GM23248 (cell line): ENCODE measurements at regions not wholly inside any gene's neighbourhood (a gene's known extent, or its start where the extent isn't known, plus 50 kb on each side); places are given as distances from the start of the nearest gene placed in this dataset.

Experiments
- DNase-seq: peaks from one replicate; pipeline ENCODE4 v3.0.0-alpha.2; 2015
- H2AFZ ChIP-seq: fragments of 200-600 bp; sonication (generic); 2 replicates; pipeline ENCODE4 v1.6.1; 2016; ENCODE audit warnings: antibody characterized with exemption
- H3F3A ChIP-seq: fragments of 200-600 bp; sonication (generic); 2 replicates; pipeline ENCODE4 v1.6.1; 2016; ENCODE audit warnings: mild to moderate bottlenecking, antibody characterized with exemption, mixed run types; ENCODE audit not compliant: insufficient read depth
- H3K27ac ChIP-seq: fragments of 200-600 bp; sonication (generic); 2 replicates; pipeline ENCODE4 v1.5.1; 2016; ENCODE audit warnings: mild to moderate bottlenecking
- H3K27me3 ChIP-seq: fragments of 200-600 bp; sonication (generic); replicated peaks from 2 replicates; pipeline ENCODE4 v1.6.1; 2016; ENCODE audit warnings: mild to moderate bottlenecking; ENCODE audit not compliant: insufficient read depth
- H3K36me3 ChIP-seq: fragments of 200-600 bp; sonication (generic); 2 replicates; pipeline ENCODE4 v1.6.1; 2016; ENCODE audit warnings: low read depth, mild to moderate bottlenecking
- H3K4me1 ChIP-seq: fragments of 200-600 bp; sonication (generic); 2 replicates; pipeline ENCODE4 v1.6.1; 2016; ENCODE audit warnings: mild to moderate bottlenecking; ENCODE audit not compliant: insufficient read depth
- H3K4me2 ChIP-seq: fragments of 200-600 bp; sonication (generic); one replicate; pipeline ENCODE4 v1.6.1; 2016; ENCODE audit warnings: mild to moderate bottlenecking; ENCODE audit not compliant: unreplicated experiment
- H3K4me3 ChIP-seq: fragments of 200-600 bp; sonication (generic); 2 replicates; pipeline ENCODE4 v1.5.1; 2016; ENCODE audit warnings: mild to moderate bottlenecking
- H3K79me2 ChIP-seq: fragments of 200-600 bp; sonication (generic); 2 replicates; pipeline ENCODE4 v1.6.1; 2016; ENCODE audit warnings: mild to moderate bottlenecking; ENCODE audit not compliant: insufficient read depth
- H3K9ac ChIP-seq: fragments of 200-600 bp; sonication (generic); 2 replicates; pipeline ENCODE4 v1.6.1; 2016; ENCODE audit warnings: mild to moderate bottlenecking
- H3K9me2 ChIP-seq: fragments of 200-600 bp; sonication (generic); 2 replicates; pipeline ENCODE4 v1.6.1; 2016; ENCODE audit warnings: mixed run types, mild to moderate bottlenecking, moderate library complexity; ENCODE audit not compliant: insufficient read depth
- H3K9me3 ChIP-seq: fragments of 200-600 bp; sonication (generic); one replicate; pipeline ENCODE4 v1.6.1; 2017; ENCODE audit warnings: low read depth
- H4K20me1 ChIP-seq: fragments of 200-600 bp; sonication (generic); 2 replicates; pipeline ENCODE4 v1.6.0; 2016; ENCODE audit not compliant: insufficient read depth
- EZH2 ChIP-seq: fragments of 200-600 bp; sonication (generic); IDR thresholded peaks from 2 replicates; pipeline ENCODE4 v1.6.1; 2018; ENCODE audit warnings: antibody characterized with exemption, mild to moderate bottlenecking; ENCODE audit not compliant: insufficient read depth, poor library complexity, severe bottlenecking
- EZH2phosphoT487 ChIP-seq: fragments of 200-600 bp; sonication (generic); IDR thresholded peaks from 2 replicates; pipeline ENCODE4 v1.6.1; 2018; ENCODE audit warnings: antibody characterized with exemption, moderate library complexity, mild to moderate bottlenecking, low read depth; ENCODE audit not compliant: insufficient read depth
- WGBS, 2 experiments: methylation state at CpG; one replicate each; pipeline ENCODE4 v1.1.6; 2015 to 2017; ENCODE audit warnings: low lambda C conversion rate in 2 of 2, low coverage in 1 of 2; ENCODE audit errors: missing lambda C conversion rate in 2 of 2; 5-methylcytosine and 5-hydroxymethylcytosine counted together
- in situ Hi-C: fragments of 300-500 bp; cut with MboI; formaldehyde crosslinking; loops from 2 replicates; pipeline ENCODE4 v1.15.0; 2020

DNA sequence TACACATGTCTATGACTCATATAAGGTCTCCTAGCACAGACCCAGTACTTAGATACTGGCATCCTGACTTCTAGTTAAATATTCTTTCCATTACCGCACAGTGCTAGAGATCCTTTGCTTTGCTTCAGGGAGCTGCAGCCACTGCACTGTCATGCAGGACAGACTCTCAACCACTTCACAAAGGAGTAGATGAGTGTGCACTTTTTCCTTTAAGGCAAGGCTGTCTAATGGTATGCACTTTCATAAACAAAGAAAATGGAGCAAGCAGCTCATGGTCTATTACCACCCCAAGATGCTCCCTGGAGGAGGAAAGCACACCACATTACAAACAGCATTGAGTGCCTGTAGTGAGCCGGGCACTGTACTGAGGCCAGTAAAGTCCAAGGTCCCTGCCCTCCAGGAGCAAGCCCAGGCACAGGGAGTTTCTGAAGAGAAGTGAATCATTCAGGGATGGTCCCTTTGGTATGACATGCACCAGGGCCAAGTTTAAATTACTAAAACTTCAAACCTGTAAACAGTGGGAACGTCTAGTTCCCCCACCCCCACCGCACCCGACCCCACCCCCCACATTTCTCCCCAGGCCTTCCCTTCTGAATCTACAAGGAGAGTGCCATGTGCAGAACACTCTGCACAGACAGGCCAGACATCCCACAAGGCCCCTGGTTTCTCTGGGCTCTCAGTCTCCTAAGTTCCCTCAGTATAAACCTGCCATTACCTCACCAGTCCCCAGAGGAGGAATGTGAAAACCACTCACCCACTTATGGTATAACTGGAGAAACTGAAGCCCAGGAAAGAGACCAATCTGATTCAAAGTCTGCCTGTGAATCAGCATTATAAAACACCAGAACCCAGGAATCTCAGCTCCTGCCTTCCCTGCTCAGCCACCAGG, 107.8 kb upstream of the BCL6 start:
- H3F3A ChIP-seq: no peaks in the 10 kb centered on the region
- 64 to 74% methylated on average over 4 to 5 of the region's 5 CpGs for WGBS, 2 experiments
- H3K27ac ChIP-seq: no peak overlapping the region
- H4K20me1 ChIP-seq: no peaks in the 10 kb centered on the region
- H2AFZ ChIP-seq: no peak overlapping the region
- H3K27me3 ChIP-seq: no peaks in the 10 kb centered on the region
- H3K9me3 ChIP-seq: no peaks in the 10 kb centered on the region
- no peaks in the 10 kb centered on the region for H3K36me3 ChIP-seq
- H3K79me2 ChIP-seq: no peaks in the 10 kb centered on the region
- peak; percentile 21 for DNase-seq
- no peak overlapping the region for H3K4me2 ChIP-seq
- H3K9ac ChIP-seq: no peak overlapping the region
- in situ Hi-C loops: no loop called here
- no peak overlapping the region for H3K4me3 ChIP-seq
- H3K4me1 ChIP-seq: no peaks in the 10 kb centered on the region
- TF ChIP-seq EZH2 (no peak), EZH2phosphoT487 (no peak)
- H3K9me2 ChIP-seq: no peaks in the 10 kb centered on the region

DNA sequence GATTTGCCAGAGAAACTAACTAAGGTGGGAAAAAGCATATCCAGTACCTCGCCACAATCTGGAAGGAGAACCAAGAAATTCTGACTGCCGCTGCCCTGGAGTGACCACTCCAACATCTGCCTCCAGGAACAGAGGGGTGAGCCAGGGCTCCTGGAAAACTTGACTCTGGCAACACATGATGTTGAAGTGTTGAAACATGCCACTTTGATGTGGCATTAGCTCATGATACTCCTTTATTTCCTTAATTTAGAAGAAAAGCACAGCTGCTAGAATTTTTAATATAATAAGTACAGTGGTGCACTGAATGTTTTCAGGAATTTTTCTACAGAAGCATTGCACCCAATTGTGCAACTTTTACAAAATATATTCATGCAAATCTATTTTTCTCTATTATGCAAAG, 109.9 kb upstream of the BCL6 start:
- no peak overlapping the region for H3K4me3 ChIP-seq
- TF ChIP-seq EZH2: no peak
- TF ChIP-seq EZH2phosphoT487: no peak
- H3K36me3 ChIP-seq: no peaks in the 10 kb centered on the region
- H2AFZ ChIP-seq: no peak overlapping the region
- in situ Hi-C loops: no loop called here
- no peaks in the 10 kb centered on the region for H4K20me1 ChIP-seq
- H3K79me2 ChIP-seq: no peaks in the 10 kb centered on the region
- no peak overlapping the region for H3K27ac ChIP-seq
- no peaks in the 10 kb centered on the region for H3K4me1 ChIP-seq
- no peak for DNase-seq
- H3K4me2 ChIP-seq: no peak overlapping the region
- H3K9me2 ChIP-seq: no peaks in the 10 kb centered on the region
- no peaks in the 10 kb centered on the region for H3K27me3 ChIP-seq
- no peak overlapping the region for H3K9ac ChIP-seq
- H3F3A ChIP-seq: no peaks in the 10 kb centered on the region
- H3K9me3 ChIP-seq: no peaks in the 10 kb centered on the region
- 63 to 76% methylated on average over 2 of the region's 2 CpGs for WGBS, 2 experiments

DNA sequence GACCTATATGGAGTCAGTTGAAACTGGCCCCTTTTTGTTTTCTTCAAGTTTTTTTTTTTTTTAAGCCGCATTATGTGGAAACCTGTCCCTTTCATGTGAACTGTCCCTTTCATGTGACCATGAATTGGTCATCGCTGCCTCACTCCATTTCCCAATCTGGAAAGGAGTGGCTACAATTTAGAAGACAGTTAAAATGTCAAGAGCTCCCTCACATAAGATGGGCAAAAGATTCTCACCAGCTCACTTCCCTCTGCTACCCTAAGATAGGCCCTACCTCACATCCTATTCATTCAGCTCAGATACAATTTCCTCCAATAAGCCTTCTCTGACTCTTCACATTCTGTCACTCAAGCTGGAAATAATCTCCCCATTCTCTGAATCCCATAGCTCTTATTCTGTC, 111.3 kb upstream of the BCL6 start:
- Histone ChIP-seq H3K9ac (no peak overlapping the region), H3K9me2 (no peaks in the 10 kb centered on the region), H3K4me3 (no peak overlapping the region), H3K9me3 (no peaks in the 10 kb centered on the region), H3F3A (no peaks in the 10 kb centered on the region), H2AFZ (no peak overlapping the region), H4K20me1 (no peaks in the 10 kb centered on the region), H3K27ac (no peak overlapping the region), H3K4me1 (no peaks in the 10 kb centered on the region), H3K36me3 (no peaks in the 10 kb centered on the region), H3K27me3 (no peaks in the 10 kb centered on the region), H3K79me2 (no peaks in the 10 kb centered on the region), H3K4me2 (no peak overlapping the region)
- in situ Hi-C loops: no loop called here
- WGBS, 2 experiments: 84 to 89% methylated on average over 2 of the region's 2 CpGs
- DNase-seq: no peak
- TF ChIP-seq EZH2phosphoT487 (no peak), EZH2 (no peak)

DNA sequence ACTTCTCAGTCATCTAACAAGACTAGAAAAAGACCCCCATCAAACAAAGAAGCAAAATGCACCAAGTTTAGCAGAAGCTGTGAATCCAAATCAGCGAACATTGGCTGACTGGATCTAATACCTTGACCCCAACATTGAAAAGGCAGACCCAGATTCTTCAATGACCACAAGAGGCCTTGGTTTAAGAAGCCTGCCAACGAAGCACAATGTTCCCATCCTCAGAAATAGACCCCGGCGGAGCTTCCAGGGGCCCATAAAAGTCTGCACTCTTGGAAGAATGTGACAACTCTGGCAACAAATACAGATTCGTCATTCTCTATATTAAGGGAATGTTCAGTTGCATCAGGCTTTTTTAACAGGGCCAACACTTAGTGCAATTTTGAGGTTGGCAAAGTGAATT, 112.8 kb upstream of the BCL6 start:
- DNase-seq: peak; percentile 24
- no peaks in the 10 kb centered on the region for H4K20me1 ChIP-seq
- no peak overlapping the region for H3K4me2 ChIP-seq
- no peaks in the 10 kb centered on the region for H3F3A ChIP-seq
- in situ Hi-C loops: no loop called here
- H2AFZ ChIP-seq: no peak overlapping the region
- no peaks in the 10 kb centered on the region for H3K4me1 ChIP-seq
- no peaks in the 10 kb centered on the region for H3K9me3 ChIP-seq
- H3K4me3 ChIP-seq: no peak overlapping the region
- H3K9me2 ChIP-seq: no peaks in the 10 kb centered on the region
- TF ChIP-seq EZH2phosphoT487 (no peak), EZH2 (no peak)
- no peak overlapping the region for H3K9ac ChIP-seq
- WGBS, 2 experiments: 37 to 38% methylated on average over 5 of the region's 5 CpGs
- H3K27me3 ChIP-seq: no peaks in the 10 kb centered on the region
- no peaks in the 10 kb centered on the region for H3K79me2 ChIP-seq
- H3K36me3 ChIP-seq: no peaks in the 10 kb centered on the region
- no peak overlapping the region for H3K27ac ChIP-seq
